ENCODE measurements at regions not wholly inside any gene's neighbourhood (a gene's known extent, or its start where the extent isn't known, plus 50 kb on each side); places are given as distances from the start of the nearest gene placed in this dataset.

GRCh38 chr18:24875286-24875685 is 414.8 kb downstream of the HRH4 start:
- Mint-ChIP-seq H3K27me3 (ENCODE audit: low read depth in 2 of 2) (peaks cover 6 to 27% of the 10 kb centered on the region in 2 donors), H3K36me3 (no peaks in the 10 kb centered on the region), H3K27ac (no peak overlapping the region), H3K9me3 (no peaks in the 10 kb centered on the region), H3K4me1 (no peaks in the 10 kb centered on the region), H3K4me3 (no peak overlapping the region)
- H3K27ac ChIP-seq (ENCODE audit: low read length) = no peak overlapping the region
- no peak for TF ChIP-seq CTCF (IDR thresholded peaks at IDR 0.05)
- no peaks in the 10 kb centered on the region for H3K27me3 ChIP-seq (ENCODE audit: control insufficient read depth, insufficient read depth, low read length)
- no peaks in the 10 kb centered on the region for H3K9me3 ChIP-seq (ENCODE audit: control insufficient read depth, insufficient read depth, low read length)
- no peaks in the 10 kb centered on the region for H3K4me1 ChIP-seq (ENCODE audit: control insufficient read depth, insufficient read depth, low read length)
- no peak overlapping the region for H3K4me3 ChIP-seq (ENCODE audit: low read length)
- DNase-seq (no peak), ATAC-seq (no peak)
- no peaks in the 10 kb centered on the region for H3K36me3 ChIP-seq (ENCODE audit: control insufficient read depth, insufficient read depth, low read length)
- 75% methylated on average over 1 of the region's 3 CpGs for WGBS (ENCODE audit: insufficient coverage)
- intact Hi-C loops (cut with micrococcal nuclease) = no loop called here

DNA sequence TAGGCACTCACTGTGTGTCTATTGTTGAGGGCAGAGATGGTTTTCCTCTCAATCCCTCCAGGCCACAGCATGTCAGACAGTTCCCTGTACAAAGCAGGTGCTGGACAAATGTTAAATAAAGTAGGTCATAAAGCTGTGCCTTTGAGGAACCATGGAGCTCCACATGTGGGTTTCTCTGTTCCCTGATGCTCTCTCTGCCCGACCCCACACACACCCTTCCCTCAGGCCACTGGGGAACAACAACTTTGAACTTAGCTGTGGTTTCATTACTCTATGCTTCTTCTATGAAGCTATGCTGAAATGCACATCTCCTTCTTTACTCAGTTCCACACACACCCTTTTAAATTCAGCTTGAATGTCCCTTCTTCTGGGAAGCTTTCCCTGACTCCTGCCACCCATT is 415.3 kb downstream of the HRH4 start:
- Histone ChIP-seq H3K4me3 (ENCODE audit: low read length) (no peak overlapping the region), H3K36me3 (ENCODE audit: control insufficient read depth, insufficient read depth, low read length) (no peaks in the 10 kb centered on the region), H3K27me3 (ENCODE audit: control insufficient read depth, insufficient read depth, low read length) (no peaks in the 10 kb centered on the region), H3K27ac (ENCODE audit: low read length) (no peak overlapping the region), H3K4me1 (ENCODE audit: control insufficient read depth, insufficient read depth, low read length) (no peaks in the 10 kb centered on the region), H3K9me3 (ENCODE audit: control insufficient read depth, insufficient read depth, low read length) (no peaks in the 10 kb centered on the region)
- H3K4me3 Mint-ChIP-seq = no peak overlapping the region
- H3K27ac Mint-ChIP-seq = no peak overlapping the region
- H3K36me3 Mint-ChIP-seq = no peaks in the 10 kb centered on the region
- ATAC-seq (no peak), DNase-seq (no peak)
- H3K4me1 Mint-ChIP-seq = no peaks in the 10 kb centered on the region
- no peaks in the 10 kb centered on the region for H3K9me3 Mint-ChIP-seq
- no peak for TF ChIP-seq CTCF (IDR thresholded peaks at IDR 0.05)
- H3K27me3 Mint-ChIP-seq (ENCODE audit: low read depth in 2 of 2) = peaks cover 6 to 22% of the 10 kb centered on the region in 2 donors
- WGBS (ENCODE audit: insufficient coverage) = 31% methylated on average over 1 of the region's 1 CpG
- intact Hi-C loops (cut with micrococcal nuclease) = no loop called here

- H3K4me1 ChIP-seq (ENCODE audit: control insufficient read depth, insufficient read depth, low read length) = no peaks in the 10 kb centered on the region
- no peaks in the 10 kb centered on the region for H3K4me1 Mint-ChIP-seq
- H3K27me3 Mint-ChIP-seq (ENCODE audit: low read depth in 2 of 2) = peaks cover 6 to 19% of the 10 kb centered on the region in 2 donors
- no peak overlapping the region for H3K4me3 Mint-ChIP-seq
- H3K27me3 ChIP-seq (ENCODE audit: control insufficient read depth, insufficient read depth, low read length) = no peaks in the 10 kb centered on the region
- WGBS (ENCODE audit: insufficient coverage) = 86% methylated on average over 4 of the region's 5 CpGs
- H3K27ac ChIP-seq (ENCODE audit: low read length) = no peak overlapping the region
- no peak overlapping the region for H3K4me3 ChIP-seq (ENCODE audit: low read length)
- no peak overlapping the region for H3K27ac Mint-ChIP-seq
- no peaks in the 10 kb centered on the region for H3K9me3 Mint-ChIP-seq
- DNase-seq (no peak), ATAC-seq (no peak)
- no peak for TF ChIP-seq CTCF (IDR thresholded peaks at IDR 0.05)
- H3K9me3 ChIP-seq (ENCODE audit: control insufficient read depth, insufficient read depth, low read length) = no peaks in the 10 kb centered on the region
- no peaks in the 10 kb centered on the region for H3K36me3 ChIP-seq (ENCODE audit: control insufficient read depth, insufficient read depth, low read length)
- H3K36me3 Mint-ChIP-seq = no peaks in the 10 kb centered on the region
- intact Hi-C loops (cut with micrococcal nuclease) = no loop called here
These were observed 415.8 kb downstream of the HRH4 start for GRCh38 chr18:24876266-24876665.

GRCh38 chr18:24877066-24877465 is 416.6 kb downstream of the HRH4 start:
- intact Hi-C loops (cut with micrococcal nuclease) = no loop called here
- Histone ChIP-seq H3K9me3 (ENCODE audit: control insufficient read depth, insufficient read depth, low read length) (no peaks in the 10 kb centered on the region), H3K4me3 (ENCODE audit: low read length) (no peak overlapping the region), H3K4me1 (ENCODE audit: control insufficient read depth, insufficient read depth, low read length) (no peaks in the 10 kb centered on the region), H3K36me3 (ENCODE audit: control insufficient read depth, insufficient read depth, low read length) (no peaks in the 10 kb centered on the region), H3K27ac (ENCODE audit: low read length) (no peak overlapping the region), H3K27me3 (ENCODE audit: control insufficient read depth, insufficient read depth, low read length) (no peaks in the 10 kb centered on the region)
- Mint-ChIP-seq H3K4me1 (no peaks in the 10 kb centered on the region), H3K9me3 (no peaks in the 10 kb centered on the region), H3K4me3 (no peak overlapping the region), H3K27me3 (ENCODE audit: low read depth in 2 of 2) (peaks cover 6 to 16% of the 10 kb centered on the region in 2 donors), H3K27ac (no peak overlapping the region), H3K36me3 (no peaks in the 10 kb centered on the region)
- DNase-seq (no peak), ATAC-seq (no peak)
- 85% methylated on average over 4 of the region's 5 CpGs for WGBS (ENCODE audit: insufficient coverage)
- TF ChIP-seq CTCF (IDR thresholded peaks at IDR 0.05) = no peak
